Forelimb muscle (tissue), 1 donor: ENCODE measurements at regions not wholly inside any gene's neighbourhood (a gene's known extent, or its start where the extent isn't known, plus 50 kb on each side); places are given as distances from the start of the nearest gene placed in this dataset.

Source experiments
- DNase-seq: peaks from one replicate; pipeline ENCODE4 v3.0.0-alpha.2; 2013; ENCODE audit warnings: low read depth

GRCh38 chr4:144572660-144573059, 73.3 kb upstream of the HHIP start:
- DNase-seq = no peak

GRCh38 chr4:144574000-144574399, 72.0 kb upstream of the HHIP start:
- no peak for DNase-seq

DNA sequence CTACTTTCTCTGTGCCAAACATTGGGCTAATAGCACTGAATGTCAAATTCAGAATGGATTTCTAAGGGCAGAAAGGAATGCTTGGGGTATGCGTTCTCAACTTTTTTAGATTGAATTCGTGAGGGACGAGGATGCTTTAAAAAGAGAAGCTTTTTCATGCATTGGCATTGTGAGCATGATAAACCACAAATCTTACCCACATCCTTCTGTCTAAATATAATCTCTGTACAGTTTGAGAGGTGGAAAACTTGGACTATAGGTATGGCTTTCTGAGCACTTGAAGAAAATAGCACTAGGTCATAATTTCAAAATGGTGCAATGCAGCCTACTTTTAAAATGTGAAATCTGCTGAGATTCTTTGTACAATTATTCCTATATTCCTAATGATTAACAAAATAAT, 71.4 kb upstream of the HHIP start:
- no peak for DNase-seq

DNA sequence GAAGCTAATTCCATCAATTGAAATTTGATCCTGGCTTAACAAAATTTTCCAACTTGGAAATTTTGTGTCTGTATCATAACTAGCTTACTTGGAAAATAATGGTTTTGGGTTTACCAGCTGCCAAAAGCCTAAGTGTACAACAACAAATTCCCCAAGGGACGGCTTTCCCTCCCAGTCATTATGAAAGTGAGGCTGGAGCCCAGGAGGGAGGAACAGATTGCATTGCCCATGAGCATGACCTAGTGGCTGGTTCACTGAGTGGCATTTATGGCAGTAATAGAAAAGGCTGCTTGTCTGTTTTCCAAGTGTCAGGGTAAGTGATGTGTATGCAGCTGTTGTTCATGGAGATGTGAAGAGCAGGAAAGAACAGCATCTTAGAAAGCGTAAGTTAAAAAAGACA, 70.8 kb upstream of the HHIP start:
- no peak for DNase-seq

DNA sequence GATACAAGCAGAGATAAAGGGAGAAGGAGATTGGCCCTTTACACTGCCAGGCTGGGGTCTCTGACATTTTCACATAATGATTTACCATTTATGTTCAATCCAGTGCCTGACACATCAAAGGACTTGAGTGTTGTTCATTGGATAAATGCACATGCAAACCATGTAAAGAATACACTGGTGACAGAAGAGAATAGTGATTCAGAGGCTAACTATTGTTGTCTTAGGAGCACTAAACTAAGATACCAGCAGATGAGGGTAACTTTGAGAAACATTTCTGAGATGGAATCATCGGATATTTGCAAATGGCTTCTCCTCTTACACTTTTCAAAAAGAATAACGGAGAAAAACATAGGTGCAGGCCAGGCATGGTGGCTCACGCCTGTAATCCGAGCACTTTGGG, 67.3 kb upstream of the HHIP start:
- DNase-seq = no peak

GRCh38 chr4:144579411-144580030, 66.4 kb upstream of the HHIP start:
- DNase-seq = no peak

- DNase-seq = no peak
Measured at GRCh38 chr4:144580430-144580829, 65.5 kb upstream of the HHIP start.

DNA sequence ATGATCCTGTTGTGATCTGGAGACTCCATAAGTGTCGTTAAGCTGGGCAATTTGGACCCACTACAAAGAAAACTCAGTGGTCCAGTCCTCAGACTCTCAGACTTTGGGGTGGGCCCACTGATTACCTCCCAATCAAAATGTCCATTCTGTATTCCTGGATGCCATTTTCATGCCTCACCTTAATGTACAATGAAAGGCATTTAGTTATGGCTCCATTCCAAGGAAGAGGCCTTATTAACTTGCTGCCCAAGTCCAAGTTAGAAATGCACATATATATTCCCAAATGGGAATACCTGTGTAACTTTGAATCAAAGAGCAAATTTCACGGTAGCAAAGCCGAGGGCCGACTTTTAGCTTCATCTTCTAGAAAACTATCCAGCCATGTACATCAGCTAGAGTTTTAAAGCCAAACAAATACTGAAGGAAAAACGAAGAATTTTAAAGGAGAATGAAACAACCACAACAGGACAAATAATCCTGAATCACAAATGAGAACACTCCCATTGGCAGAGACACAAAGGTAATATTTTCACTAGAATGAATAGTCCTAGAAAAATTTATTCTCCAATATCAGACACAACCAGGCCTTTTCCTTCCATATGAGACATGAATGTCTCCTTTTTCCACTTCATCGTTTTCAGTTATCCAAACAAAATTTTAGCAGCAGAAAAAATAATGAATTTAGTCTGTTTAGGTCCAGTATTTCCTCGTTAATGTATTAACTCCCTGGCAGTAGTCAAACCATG, 63.7 kb upstream of the HHIP start:
- no peak for DNase-seq

- DNase-seq = no peak
Measured at GRCh38 chr4:144582975-144583374, 63.0 kb upstream of the HHIP start.

- no peak for DNase-seq
Measured at GRCh38 chr4:144583658-144584057, 62.3 kb upstream of the HHIP start.

GRCh38 chr4:144584428-144584827, 61.5 kb upstream of the HHIP start:
- no peak for DNase-seq

DNA sequence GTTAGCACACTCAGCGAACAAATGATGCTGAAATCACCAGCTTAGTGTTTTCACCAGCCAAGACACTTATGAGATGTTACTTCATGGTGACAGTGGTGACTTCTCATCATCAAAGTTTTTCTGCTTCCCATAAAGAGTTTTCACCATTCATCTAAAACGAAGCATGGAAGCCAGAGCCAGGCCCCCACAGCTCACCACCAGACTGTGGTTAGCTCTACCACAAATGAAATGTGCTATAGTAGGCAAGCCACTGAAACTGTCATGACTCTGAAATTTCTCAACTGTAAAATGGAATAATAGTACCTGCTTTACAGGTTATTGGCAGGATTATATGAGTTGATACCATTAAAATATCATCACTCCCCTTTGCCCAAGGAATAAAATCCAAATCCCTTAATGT, 56.4 kb upstream of the HHIP start:
- no peak for DNase-seq

DNA sequence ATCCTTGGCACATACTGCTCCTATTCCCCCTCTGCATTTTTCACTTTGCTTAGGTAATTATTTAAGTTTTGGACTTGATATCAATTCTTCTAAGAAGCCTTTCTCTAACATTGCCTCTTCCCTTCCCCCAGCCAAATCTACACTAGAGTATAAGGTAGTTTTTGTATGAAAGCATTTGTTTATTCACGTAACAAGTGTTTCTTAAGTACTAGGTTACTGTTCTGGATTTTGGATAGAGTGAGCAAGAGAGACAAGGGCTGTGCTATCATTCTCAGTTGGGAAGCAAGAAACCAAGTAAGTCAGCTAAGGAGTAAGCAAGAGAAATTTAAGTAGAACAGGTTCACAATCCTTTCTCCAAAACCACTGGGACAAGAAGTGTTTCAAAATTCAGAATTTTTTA, 55.9 kb upstream of the HHIP start:
- DNase-seq = no peak

GRCh38 chr4:144591401-144591800, 54.6 kb upstream of the HHIP start:
- DNase-seq = no peak

DNA sequence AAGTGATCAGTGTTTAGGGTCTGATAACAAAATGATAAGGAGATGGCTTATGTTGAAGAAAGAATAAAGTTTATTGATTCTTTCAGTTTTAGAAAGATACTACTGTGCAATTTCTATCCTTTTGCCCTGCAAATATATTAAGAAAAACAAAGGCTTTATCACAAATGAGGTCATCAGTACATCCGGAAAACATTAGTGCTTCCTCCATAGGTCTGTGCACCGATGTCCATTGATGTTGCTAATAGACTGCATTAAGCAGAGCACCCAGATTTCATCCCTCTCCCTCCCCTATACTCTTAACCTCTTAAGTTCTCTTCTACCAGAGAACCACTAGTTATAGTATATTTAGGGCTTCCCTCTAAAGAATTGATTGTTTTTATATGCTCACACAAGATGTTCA, 53.7 kb upstream of the HHIP start:
- DNase-seq = no peak

GRCh38 chr4:144594471-144594986, 51.4 kb upstream of the HHIP start:
- DNase-seq = no peak

DNA sequence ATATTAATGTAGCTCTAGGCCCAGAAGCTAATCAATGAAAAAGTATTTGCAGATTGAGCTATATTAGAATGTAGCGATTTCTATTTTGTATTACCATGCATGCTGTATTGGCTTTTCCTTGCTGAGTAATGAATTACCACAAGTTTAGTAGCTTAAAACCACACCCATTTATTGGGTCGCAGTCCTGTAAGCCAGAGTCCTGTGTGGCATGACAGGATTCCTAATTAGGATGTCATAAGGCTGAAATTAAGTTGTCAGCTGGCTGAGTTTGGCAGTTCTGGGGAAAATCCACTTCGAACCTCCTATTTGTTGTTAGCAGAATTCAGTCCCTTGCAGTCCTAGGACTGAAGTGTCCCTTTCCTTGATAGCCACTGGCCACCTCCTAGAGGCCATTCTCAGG, 50.3 kb upstream of the HHIP start:
- no peak for DNase-seq
